Muscle layer of duodenum (tissue), 2 donors: ENCODE measurements at regions not wholly inside any gene's neighbourhood (a gene's known extent, or its start where the extent isn't known, plus 50 kb on each side); places are given as distances from the start of the nearest gene placed in this dataset.

Experiments used
- H3K27ac ChIP-seq: one replicate; pipeline ENCODE4 v1.7.0; 2013; ENCODE audit warnings: mild to moderate bottlenecking, low read length
- H3K27me3 ChIP-seq: one replicate; pipeline ENCODE4 v1.7.0; 2013; ENCODE audit warnings: low read depth, mild to moderate bottlenecking, control low read depth, low read length
- H3K36me3 ChIP-seq, 2 donors: one replicate each; pipeline ENCODE4 v1.7.0; 2013; ENCODE audit warnings: low read length in 2 of 2, control low read depth in 1 of 2, mild to moderate bottlenecking in 1 of 2; ENCODE audit not compliant: insufficient read depth in 2 of 2, control insufficient read depth in 1 of 2
- H3K4me1 ChIP-seq, 2 donors: one replicate each; pipeline ENCODE4 v1.7.0; 2013; ENCODE audit warnings: low read length in 2 of 2, mild to moderate bottlenecking in 2 of 2, control low read depth in 1 of 2, moderate library complexity in 1 of 2; ENCODE audit not compliant: insufficient read depth in 2 of 2, control insufficient read depth in 1 of 2
- H3K4me3 ChIP-seq, 2 donors: one replicate each; pipeline ENCODE4 v1.7.0; 2013; ENCODE audit warnings: low read length in 2 of 2, low read depth in 1 of 2, mild to moderate bottlenecking in 1 of 2
- H3K9me3 ChIP-seq, 2 donors: one replicate each; pipeline ENCODE4 v1.7.0; 2013; ENCODE audit warnings: low read length in 2 of 2, control low read depth in 1 of 2, mild to moderate bottlenecking in 1 of 2; ENCODE audit not compliant: control insufficient read depth in 1 of 2
- donor health status: healthy.

DNA sequence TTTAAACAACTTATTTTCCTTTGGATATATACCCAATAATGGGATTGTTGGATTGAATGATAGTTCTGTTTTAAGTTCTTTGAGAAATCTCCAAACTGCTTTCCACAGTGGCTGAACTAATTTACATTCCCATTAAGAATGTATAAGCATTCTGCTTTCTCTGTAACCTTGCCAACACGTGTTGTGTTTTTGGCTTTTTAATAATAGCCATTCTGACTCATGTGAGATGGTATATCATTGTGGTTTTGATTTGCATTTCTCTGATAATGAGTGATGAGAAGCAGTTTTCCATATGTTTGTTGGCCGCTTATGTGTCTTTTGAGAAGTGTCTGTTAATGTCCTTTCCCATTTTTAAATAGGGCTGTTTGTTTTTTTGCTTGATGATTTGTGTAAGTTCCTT lies 155.6 kb upstream of the PITX2 start:
- Histone ChIP-seq H3K36me3 (no peaks in the 10 kb centered on the region), H3K4me1 (no peaks in the 10 kb centered on the region), H3K27me3 (no peaks in the 10 kb centered on the region), H3K4me3 (no peak overlapping the region), H3K9me3 (no peaks in the 10 kb centered on the region), H3K27ac (no peak overlapping the region)

DNA sequence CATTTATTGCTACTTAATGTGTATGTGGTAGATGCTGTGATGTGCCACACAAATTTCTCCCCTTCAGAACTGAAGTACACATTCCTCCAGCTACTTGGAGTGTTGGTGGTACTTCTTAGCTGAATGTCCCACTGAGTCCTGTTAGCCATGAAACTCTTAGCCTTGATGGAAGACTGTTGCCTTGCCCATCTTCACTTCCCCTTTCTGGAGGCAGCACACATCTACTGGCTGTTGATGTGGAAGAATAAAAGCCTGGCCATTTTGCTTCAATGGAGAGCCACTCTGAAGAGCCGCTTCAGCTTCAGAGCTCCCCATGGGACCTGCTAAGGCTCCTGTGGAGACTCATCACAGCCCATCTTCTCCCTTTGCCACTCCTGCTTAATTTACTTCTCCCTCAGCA lies 157.7 kb upstream of the PITX2 start:
- Histone ChIP-seq H3K27ac (no peak overlapping the region), H3K27me3 (no peaks in the 10 kb centered on the region), H3K9me3 (no peaks in the 10 kb centered on the region), H3K4me1 (no peaks in the 10 kb centered on the region), H3K4me3 (no peak overlapping the region), H3K36me3 (no peaks in the 10 kb centered on the region)

DNA sequence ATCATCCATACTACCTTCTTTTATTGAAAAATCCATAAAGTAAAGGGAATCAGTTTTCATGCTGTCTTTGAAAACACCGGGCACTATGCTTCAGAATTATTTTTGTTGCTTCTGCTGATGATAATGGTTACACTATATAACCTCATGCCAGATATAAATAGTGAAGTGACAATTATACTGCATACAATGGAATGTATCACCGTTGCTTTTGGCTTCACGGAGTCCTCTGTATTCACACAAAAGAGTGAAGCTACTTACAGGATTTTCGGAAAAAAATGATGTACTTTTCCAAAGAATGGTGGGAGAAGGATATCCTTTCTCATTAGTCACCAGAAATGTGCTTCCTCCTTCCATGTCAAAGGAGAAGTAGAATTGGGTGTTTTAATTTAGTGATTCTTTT lies 159.1 kb upstream of the PITX2 start:
- H3K9me3 ChIP-seq, result no peaks in the 10 kb centered on the region
- H3K36me3 ChIP-seq, result no peaks in the 10 kb centered on the region
- no peaks in the 10 kb centered on the region for H3K4me1 ChIP-seq
- H3K27me3 ChIP-seq, result no peaks in the 10 kb centered on the region
- H3K27ac ChIP-seq, result no peak overlapping the region
- H3K4me3 ChIP-seq, result no peak overlapping the region

DNA sequence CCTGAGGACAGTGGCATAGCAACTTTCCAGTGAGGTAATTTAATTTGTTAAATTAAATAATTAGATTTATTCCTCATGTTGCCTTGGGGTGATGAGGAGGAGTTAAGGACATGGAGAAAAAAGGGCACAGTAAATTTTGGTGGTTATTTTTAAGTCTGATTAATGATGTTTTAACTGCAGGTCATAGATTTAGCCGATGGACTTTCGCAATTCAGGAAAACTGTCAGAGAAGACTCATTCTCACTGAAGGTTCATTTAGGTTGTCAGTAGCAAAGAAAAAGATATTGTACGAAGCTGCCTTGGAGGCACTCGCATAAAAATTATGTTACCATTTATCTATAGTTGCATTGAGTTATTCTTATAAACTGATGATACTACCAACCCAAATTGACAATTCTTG lies 164.2 kb upstream of the PITX2 start:
- Histone ChIP-seq H3K36me3 (no peaks in the 10 kb centered on the region), H3K4me1 (no peaks in the 10 kb centered on the region), H3K27me3 (no peaks in the 10 kb centered on the region), H3K9me3 (no peaks in the 10 kb centered on the region), H3K4me3 (no peak overlapping the region), H3K27ac (no peak overlapping the region)

DNA sequence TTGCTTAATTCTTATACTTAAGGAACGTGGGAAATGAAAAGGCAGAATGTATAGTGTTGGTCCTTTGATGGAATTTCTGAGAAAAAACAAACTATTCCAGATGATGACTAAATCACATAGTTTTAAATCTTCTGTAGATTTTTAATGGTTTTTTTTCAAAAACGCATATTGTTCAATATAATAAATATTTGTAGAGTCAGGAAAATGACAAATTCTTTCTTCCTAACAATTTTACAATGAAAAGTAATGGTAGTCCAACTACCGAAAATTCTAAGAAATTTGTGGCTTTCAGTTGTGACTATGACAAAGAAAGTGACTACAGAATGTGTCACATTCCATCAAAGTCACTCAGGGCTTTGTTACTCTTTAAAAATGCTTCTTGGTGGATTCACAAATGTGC lies 164.8 kb upstream of the PITX2 start:
- Histone ChIP-seq H3K27me3 (no peaks in the 10 kb centered on the region), H3K4me3 (no peak overlapping the region), H3K4me1 (no peaks in the 10 kb centered on the region), H3K27ac (no peak overlapping the region), H3K36me3 (no peaks in the 10 kb centered on the region), H3K9me3 (no peaks in the 10 kb centered on the region)

DNA sequence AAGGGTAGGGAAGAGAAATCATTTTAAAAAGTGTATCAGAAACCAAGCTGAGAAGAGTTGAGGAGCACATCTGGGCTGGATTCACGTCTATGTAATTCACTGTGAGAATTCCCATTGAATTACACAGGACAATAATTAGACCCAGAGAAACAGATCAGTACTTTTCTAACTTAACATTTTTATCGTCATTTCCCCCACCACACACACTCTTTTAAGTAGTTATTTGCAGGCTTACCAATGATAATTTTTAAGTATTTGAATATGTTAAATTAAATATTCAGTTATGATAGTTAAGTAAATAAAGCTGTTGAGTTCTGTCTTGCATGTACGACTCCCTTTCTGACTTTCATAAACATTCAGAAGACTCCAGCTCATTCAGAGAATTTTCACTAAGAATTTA lies 165.4 kb upstream of the PITX2 start:
- no peaks in the 10 kb centered on the region for H3K36me3 ChIP-seq
- peaks cover 0 to 3% of the 10 kb centered on the region in 2 donors for H3K4me1 ChIP-seq
- no peaks in the 10 kb centered on the region for H3K27me3 ChIP-seq
- H3K27ac ChIP-seq, result no peak overlapping the region
- H3K4me3 ChIP-seq, result no peak overlapping the region
- no peaks in the 10 kb centered on the region for H3K9me3 ChIP-seq

DNA sequence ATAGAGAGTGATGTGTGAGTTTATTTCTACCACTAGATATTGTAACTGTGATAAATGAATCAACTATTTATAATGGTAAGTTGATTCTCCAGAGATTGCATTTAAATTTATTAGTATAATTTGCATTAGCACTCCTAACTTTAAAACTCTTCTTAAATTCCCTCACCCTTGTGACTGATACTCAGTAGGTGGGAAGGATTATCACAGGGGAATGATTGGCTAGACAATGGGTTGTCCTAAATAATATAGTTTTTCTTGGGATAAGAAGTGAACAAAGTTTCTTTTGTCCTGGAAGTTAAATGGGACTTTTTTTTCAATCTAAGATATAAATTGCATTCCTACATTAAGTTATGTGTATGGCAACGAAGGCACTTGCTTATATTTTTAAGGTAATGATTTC lies 169.2 kb upstream of the PITX2 start:
- Histone ChIP-seq H3K4me3 (no peak overlapping the region), H3K4me1 (peaks cover 0 to 12% of the 10 kb centered on the region in 2 donors), H3K9me3 (no peaks in the 10 kb centered on the region), H3K36me3 (no peaks in the 10 kb centered on the region), H3K27me3 (no peaks in the 10 kb centered on the region), H3K27ac (no peak overlapping the region)

DNA sequence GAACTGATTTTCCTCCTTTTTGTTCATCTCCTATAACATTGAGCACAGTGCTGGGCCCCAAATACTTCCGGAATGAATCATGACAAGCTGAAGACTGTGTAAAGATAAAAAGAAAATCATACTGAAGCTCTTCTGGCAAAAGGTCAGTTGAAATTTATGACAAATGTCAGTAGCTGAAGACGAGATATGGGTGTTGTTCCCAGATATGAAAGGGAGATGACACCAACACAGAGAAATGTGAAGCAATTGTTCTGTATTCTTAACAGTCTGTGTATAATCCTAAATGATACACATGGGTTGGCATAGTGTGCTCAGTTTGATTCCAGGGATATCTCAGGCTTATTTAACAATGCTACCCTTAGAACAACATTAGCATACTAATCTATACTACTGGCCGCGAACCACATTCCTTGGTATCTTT lies 170.5 kb upstream of the PITX2 start:
- Histone ChIP-seq H3K36me3 (no peaks in the 10 kb centered on the region), H3K27ac (no peak overlapping the region), H3K27me3 (no peaks in the 10 kb centered on the region), H3K4me1 (peaks cover 0 to 12% of the 10 kb centered on the region in 2 donors), H3K9me3 (no peaks in the 10 kb centered on the region), H3K4me3 (no peak overlapping the region)

DNA sequence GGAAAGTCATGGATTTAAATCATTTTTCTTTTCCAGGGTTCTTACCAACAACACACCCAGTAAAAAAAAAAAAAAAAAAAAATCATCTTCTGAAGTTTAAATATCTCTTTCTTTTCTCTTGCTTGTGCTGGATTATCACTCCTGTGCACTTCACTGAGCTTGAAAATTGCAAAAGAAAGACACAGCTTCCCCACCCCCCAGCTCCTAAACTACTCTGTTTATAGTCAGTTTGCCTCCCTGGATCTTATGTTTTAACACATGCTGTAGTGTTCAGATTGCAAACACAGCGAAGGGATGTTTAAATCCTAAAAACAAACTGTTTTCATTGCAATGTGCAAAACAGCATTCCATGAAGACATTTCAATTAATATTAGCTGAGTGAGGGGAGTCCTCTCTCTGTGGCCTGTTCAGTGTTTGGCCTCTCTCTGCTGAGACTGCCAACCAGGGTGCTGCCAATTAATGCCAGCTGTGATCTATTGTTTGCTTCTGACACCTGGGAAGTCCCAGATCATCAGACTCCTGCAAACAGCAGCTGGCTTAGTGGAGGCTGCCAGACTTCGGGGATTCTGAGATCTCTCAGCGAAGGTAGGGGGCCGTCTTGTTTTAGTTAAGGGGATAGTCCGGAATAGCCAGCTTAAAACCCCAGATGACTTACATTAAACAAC lies 171.1 kb upstream of the PITX2 start:
- Histone ChIP-seq H3K27ac (no peak overlapping the region), H3K4me1 (peaks cover 0 to 12% of the 10 kb centered on the region in 2 donors), H3K27me3 (no peaks in the 10 kb centered on the region), H3K4me3 (no peak overlapping the region), H3K9me3 (no peaks in the 10 kb centered on the region), H3K36me3 (no peaks in the 10 kb centered on the region)

DNA sequence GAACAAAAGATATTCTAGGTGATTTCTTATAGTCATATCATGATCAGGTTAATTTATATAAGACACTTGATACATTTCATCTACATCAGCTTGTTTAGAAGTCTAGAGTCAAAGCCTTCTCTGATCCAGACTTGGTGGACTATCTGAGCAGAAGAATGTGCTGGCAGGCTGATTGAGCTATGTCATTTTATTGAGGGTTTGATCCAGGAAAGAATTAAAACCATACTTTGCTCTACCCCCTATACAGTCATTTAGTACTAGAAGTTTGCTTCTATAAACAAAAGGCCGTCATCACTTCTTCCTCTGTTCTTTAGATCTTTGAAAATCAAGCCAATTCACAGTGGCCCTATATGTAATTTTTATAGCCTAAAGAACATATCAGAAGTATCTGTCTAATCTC lies 173.1 kb upstream of the PITX2 start:
- Histone ChIP-seq H3K36me3 (no peaks in the 10 kb centered on the region), H3K9me3 (no peaks in the 10 kb centered on the region), H3K27ac (no peak overlapping the region), H3K27me3 (no peaks in the 10 kb centered on the region), H3K4me1 (peaks cover 0 to 12% of the 10 kb centered on the region in 2 donors), H3K4me3 (no peak overlapping the region)

DNA sequence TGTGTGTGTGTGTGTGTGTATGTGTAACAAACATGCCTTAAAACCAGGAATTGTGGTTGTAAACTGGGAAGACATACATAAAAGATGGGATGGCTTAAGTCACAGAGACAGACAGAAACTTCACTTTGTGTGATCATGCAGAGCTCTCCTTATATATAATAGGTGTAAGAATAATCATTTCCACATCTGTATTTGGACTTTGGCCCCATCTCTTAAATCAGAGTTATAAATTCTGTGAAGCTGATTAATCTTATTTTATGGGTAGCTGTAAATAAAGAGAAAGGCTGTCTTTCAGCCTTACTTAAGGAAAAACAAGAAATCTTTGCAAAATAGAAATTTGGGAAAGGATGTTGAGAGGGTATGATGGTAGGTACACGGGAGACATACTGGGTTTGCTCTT lies 174.6 kb upstream of the PITX2 start:
- H3K27me3 ChIP-seq, result no peaks in the 10 kb centered on the region
- no peaks in the 10 kb centered on the region for H3K36me3 ChIP-seq
- H3K4me3 ChIP-seq, result no peak overlapping the region
- H3K27ac ChIP-seq, result no peak overlapping the region
- H3K4me1 ChIP-seq, result peaks cover 0 to 12% of the 10 kb centered on the region in 2 donors
- H3K9me3 ChIP-seq, result no peaks in the 10 kb centered on the region

DNA sequence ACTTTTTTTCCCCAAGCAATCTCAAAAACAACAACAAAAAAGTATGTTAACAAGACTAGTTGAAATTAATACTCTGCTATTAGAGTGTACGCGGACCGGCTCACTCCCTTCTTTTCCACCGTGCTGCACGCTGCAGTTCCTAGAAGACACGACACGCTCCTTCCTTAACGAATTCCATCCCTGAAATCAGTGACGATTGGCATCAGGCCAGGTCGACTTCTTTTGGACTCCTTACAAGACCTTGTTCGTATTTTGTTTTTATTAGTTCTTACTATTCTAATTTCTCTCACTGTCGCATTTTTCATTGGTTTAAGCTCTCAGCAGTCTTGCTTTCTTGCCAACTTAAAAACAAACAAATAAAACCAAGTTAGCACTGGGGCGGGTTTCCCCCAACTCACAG lies 175.8 kb upstream of the PITX2 start:
- Histone ChIP-seq H3K4me3 (no peak overlapping the region), H3K9me3 (no peaks in the 10 kb centered on the region), H3K36me3 (no peaks in the 10 kb centered on the region), H3K4me1 (peaks cover 0 to 5% of the 10 kb centered on the region in 2 donors), H3K27ac (no peak overlapping the region), H3K27me3 (no peaks in the 10 kb centered on the region)
